GM23338 (cell line): ENCODE measurements at regions not wholly inside any gene's neighbourhood (a gene's known extent, or its start where the extent isn't known, plus 50 kb on each side); places are given as distances from the start of the nearest gene placed in this dataset.
"Not testable (repeated sequence)": the region's sequence is repeated elsewhere in the genome, so short reads cannot be mapped to it uniquely, and the experiment has no call there.

ENCODE experiments used
- ATAC-seq: fragments of 200-7000 bp; cut with Tn5 transposase; 3 replicates; pipeline ENCODE4 v1.9.1; 2020
- DNase-seq: peaks from one replicate; pipeline ENCODE4 v3.0.0-alpha.2; 2015; ENCODE audit warnings: low spot score
- H2AFZ ChIP-seq: fragments of 200-600 bp; sonication (generic); 2 replicates; pipeline ENCODE4 v1.8.0; 2016; ENCODE audit warnings: antibody characterized with exemption, mild to moderate bottlenecking, moderate library complexity
- H3F3A ChIP-seq: fragments of 200-600 bp; sonication (generic); replicated peaks from 2 replicates; pipeline ENCODE4 v1.8.0; 2017; ENCODE audit warnings: antibody characterized with exemption, mixed run types, low read depth
- H3K27ac ChIP-seq: fragments of 200-600 bp; sonication (generic); 2 replicates; pipeline ENCODE4 v1.6.1; 2016; ENCODE audit warnings: low read depth
- H3K27me3 ChIP-seq: fragments of 200-600 bp; sonication (generic); 2 replicates; pipeline ENCODE4 v1.8.0; 2016; ENCODE audit warnings: mild to moderate bottlenecking, mixed run types, moderate library complexity; ENCODE audit not compliant: insufficient read depth
- H3K36me3 ChIP-seq: fragments of 200-600 bp; sonication (generic); 2 replicates; pipeline ENCODE4 v1.8.0; 2016; ENCODE audit warnings: mild to moderate bottlenecking; ENCODE audit not compliant: insufficient read depth
- H3K4me1 ChIP-seq: fragments of 200-600 bp; sonication (generic); 2 replicates; pipeline ENCODE4 v1.8.0; 2016; ENCODE audit warnings: mild to moderate bottlenecking, moderate library complexity; ENCODE audit not compliant: insufficient read depth
- H3K4me2 ChIP-seq: fragments of 200-600 bp; sonication (generic); 2 replicates; pipeline ENCODE4 v1.7.1; 2017; ENCODE audit warnings: mixed run types
- H3K4me3 ChIP-seq: fragments of 200-600 bp; sonication (generic); 2 replicates; pipeline ENCODE4 v1.6.1; 2016; ENCODE audit warnings: mixed run types
- H3K79me2 ChIP-seq: fragments of 200-600 bp; sonication (generic); replicated peaks from 2 replicates; pipeline ENCODE4 v1.8.0; 2017; ENCODE audit warnings: mild to moderate bottlenecking; ENCODE audit not compliant: insufficient read depth
- H3K9me2 ChIP-seq: fragments of 200-600 bp; sonication (generic); 2 replicates; pipeline ENCODE4 v1.8.0; 2017; ENCODE audit not compliant: insufficient read depth
- H4K20me1 ChIP-seq: fragments of 200-600 bp; sonication (generic); replicated peaks from 2 replicates; pipeline ENCODE4 v1.8.0; 2017; ENCODE audit warnings: mild to moderate bottlenecking; ENCODE audit not compliant: insufficient read depth
- H3K27ac Mint-ChIP-seq: 2 replicates; pipeline ENCODE4 v1.8.0; 2020; ENCODE audit warnings: inconsistent platforms, mild to moderate bottlenecking, moderate library complexity, mixed read lengths
- H3K27me3 Mint-ChIP-seq: 3 replicates; pipeline ENCODE4 v1.8.0; 2022; ENCODE audit warnings: low read depth, mild to moderate bottlenecking, moderate library complexity, mixed read lengths, inconsistent platforms; ENCODE audit not compliant: insufficient read depth, poor library complexity
- H3K36me3 Mint-ChIP-seq: 3 replicates; pipeline ENCODE4 v1.8.0; 2021; ENCODE audit warnings: low read depth, mild to moderate bottlenecking, inconsistent platforms, moderate library complexity, mixed read lengths
- H3K4me1 Mint-ChIP-seq: 3 replicates; pipeline ENCODE4 v1.8.0; 2020; ENCODE audit warnings: mild to moderate bottlenecking, inconsistent platforms, mixed read lengths
- H3K4me3 Mint-ChIP-seq: 3 replicates; pipeline ENCODE4 v1.8.0; 2021; ENCODE audit warnings: moderate library complexity, mild to moderate bottlenecking, inconsistent platforms, mixed read lengths
- H3K9me3 Mint-ChIP-seq: 3 replicates; pipeline ENCODE4 v1.8.0; 2020; ENCODE audit warnings: moderate library complexity, mild to moderate bottlenecking, inconsistent platforms, mixed read lengths
- CREB1 ChIP-seq: fragments of 250-450 bp; sonication (Bioruptor Pico); IDR thresholded peaks from 2 replicates; pipeline ENCODE4 v1.5.0; 2020; ENCODE audit warnings: low read depth, mild to moderate bottlenecking, moderate library complexity
- ETS1 ChIP-seq: IDR thresholded peaks from 2 replicates; pipeline ENCODE4 v1.6.1; 2016; ENCODE audit warnings: antibody characterized with exemption
- EZH2 ChIP-seq: fragments of 200-600 bp; sonication (generic); IDR thresholded peaks from one replicate; pipeline ENCODE4 v1.8.0; 2017; ENCODE audit warnings: antibody characterized with exemption, mild to moderate bottlenecking, low read depth; ENCODE audit not compliant: unreplicated experiment
- EZH2phosphoT487 ChIP-seq: fragments of 200-600 bp; sonication (generic); IDR thresholded peaks from one replicate; pipeline ENCODE4 v1.8.1; 2018; ENCODE audit warnings: antibody characterized with exemption; ENCODE audit not compliant: unreplicated experiment
- JUNB ChIP-seq: IDR thresholded peaks from one replicate; pipeline ENCODE4 v1.6.1; 2016; ENCODE audit warnings: antibody characterized with exemption; ENCODE audit not compliant: unreplicated experiment
- NANOG ChIP-seq: IDR thresholded peaks from 2 replicates; pipeline ENCODE4 v1.6.1; 2016; ENCODE audit warnings: antibody characterized with exemption, borderline replicate concordance
- POLR2AphosphoS5 ChIP-seq: IDR thresholded peaks from 2 replicates; pipeline ENCODE4 v1.6.1; 2016; ENCODE audit warnings: antibody characterized with exemption, low read depth
- REST ChIP-seq: IDR thresholded peaks from one replicate; pipeline ENCODE4 v1.6.1; 2018; ENCODE audit warnings: antibody characterized with exemption; ENCODE audit not compliant: unreplicated experiment
- STAT1 ChIP-seq: IDR thresholded peaks from one replicate; pipeline ENCODE4 v1.6.1; 2016; ENCODE audit warnings: antibody characterized with exemption; ENCODE audit not compliant: unreplicated experiment
- ZNF331 ChIP-seq: fragments of 250-450 bp; sonication (Bioruptor Pico); IDR thresholded peaks from 2 replicates; pipeline ENCODE4 v1.5.0; 2020; ENCODE audit warnings: low read depth, mild to moderate bottlenecking, moderate library complexity
- ZNF462 ChIP-seq: fragments of 250-450 bp; sonication (Bioruptor Pico); IDR thresholded peaks from 2 replicates; pipeline ENCODE4 v1.5.0; 2020; ENCODE audit warnings: mild to moderate bottlenecking, moderate library complexity

- H3F3A ChIP-seq, H3K4me3 Mint-ChIP-seq, H3K27me3 ChIP-seq, H3K36me3 ChIP-seq, H4K20me1 ChIP-seq, ATAC-seq, H3K4me1 Mint-ChIP-seq, H3K36me3 Mint-ChIP-seq, H3K27ac ChIP-seq, H3K27me3 Mint-ChIP-seq, H3K79me2 ChIP-seq, H3K4me1 ChIP-seq: not testable (repeated sequence)
- Histone ChIP-seq H3K4me3 (peak overlapping the region; percentile 28; the same call in 1 of the 2 replicates), H2AFZ (peak overlapping the region; percentile 73), H3K4me2 (peak overlapping the region; percentile 60), H3K9me2 (peaks cover 12% of the 10 kb centered on the region; the same call in 1 of the 2 replicates)
- Mint-ChIP-seq H3K27ac (peak overlapping the region; percentile 60), H3K9me3 (peaks cover 13% of the 10 kb centered on the region; the same call in 2 of the 3 replicates)
- peak; percentile 4 for DNase-seq
These were observed 600.1 kb downstream of the PRR16 start for GRCh38 chr5:121064241-121064640.

GRCh38 chr5:121086671-121087070, 622.6 kb downstream of the PRR16 start:
- Histone ChIP-seq H3K4me2 (no peak overlapping the region), H3K36me3 (no peaks in the 10 kb centered on the region), H2AFZ (no peak overlapping the region), H3K4me1 (no peaks in the 10 kb centered on the region), H3K27ac (no peak overlapping the region), H3F3A (no peaks in the 10 kb centered on the region), H3K4me3 (no peak overlapping the region), H4K20me1 (no peaks in the 10 kb centered on the region), H3K79me2 (no peaks in the 10 kb centered on the region), H3K27me3 (no peaks in the 10 kb centered on the region), H3K9me2 (no peaks in the 10 kb centered on the region)
- Mint-ChIP-seq H3K27me3 (no peaks in the 10 kb centered on the region), H3K9me3 (no peaks in the 10 kb centered on the region; the same call in 2 of the 3 replicates), H3K36me3 (no peaks in the 10 kb centered on the region), H3K27ac (no peak overlapping the region), H3K4me3 (no peak overlapping the region), H3K4me1 (no peaks in the 10 kb centered on the region)
- ATAC-seq (no peak), DNase-seq (no peak)
- TF ChIP-seq NANOG (no peak), REST (no peak), ZNF331 (no peak), CREB1 (CRISPR knock-in tag) (no peak), EZH2phosphoT487 (no peak), EZH2 (no peak), STAT1 (no peak), JUNB (no peak), POLR2AphosphoS5 (no peak), ZNF462 (CRISPR knock-in tag) (no peak), ETS1 (no peak)
